Activated T-cell treated with anti-CD3 and anti-CD28 coated beads, Interleukin-2, amount 50 U/mL, for 72 hours (primary cell): ENCODE measurements at regions not wholly inside any gene's neighbourhood (a gene's known extent, or its start where the extent isn't known, plus 50 kb on each side); places are given as distances from the start of the nearest gene placed in this dataset.

Experiments used
- ATAC-seq, 2 donors: fragments of 150-1000 bp; cut with Tn5 transposase; replicated peaks in 1 of 2; 2 replicates each; pipeline ENCODE4 v1.10.0; 2021; ENCODE audit warnings: moderate library complexity in 2 of 2, mild to moderate bottlenecking in 1 of 2
- DNase-seq, 2 donors: peaks; one replicate each; pipeline ENCODE4 v3.0.0; 2021 to 2022; ENCODE audit warnings: mixed read lengths in 1 of 2
- H3K27ac Mint-ChIP-seq: one replicate; pipeline ENCODE4 v1.8.0; 2022; ENCODE audit warnings: mild to moderate bottlenecking, moderate library complexity, mixed read lengths
- H3K27me3 Mint-ChIP-seq: one replicate; pipeline ENCODE4 v1.8.0; 2022; ENCODE audit warnings: low read depth, mixed read lengths
- H3K36me3 Mint-ChIP-seq, 2 donors: one replicate each; pipeline ENCODE4 v1.8.0; 2022; ENCODE audit warnings: mixed read lengths in 2 of 2, mild to moderate bottlenecking in 1 of 2; ENCODE audit not compliant: insufficient read depth in 2 of 2
- H3K4me1 Mint-ChIP-seq: one replicate; pipeline ENCODE4 v1.8.0; 2022; ENCODE audit warnings: low read depth, mixed read lengths
- H3K4me3 Mint-ChIP-seq, 2 donors: one replicate each; pipeline ENCODE4 v1.8.0; 2022; ENCODE audit warnings: mild to moderate bottlenecking in 2 of 2, mixed read lengths in 2 of 2, moderate library complexity in 2 of 2
- H3K9me3 Mint-ChIP-seq, 2 donors: one replicate each; pipeline ENCODE4 v1.8.0; 2022; ENCODE audit warnings: mixed read lengths in 2 of 2

DNA sequence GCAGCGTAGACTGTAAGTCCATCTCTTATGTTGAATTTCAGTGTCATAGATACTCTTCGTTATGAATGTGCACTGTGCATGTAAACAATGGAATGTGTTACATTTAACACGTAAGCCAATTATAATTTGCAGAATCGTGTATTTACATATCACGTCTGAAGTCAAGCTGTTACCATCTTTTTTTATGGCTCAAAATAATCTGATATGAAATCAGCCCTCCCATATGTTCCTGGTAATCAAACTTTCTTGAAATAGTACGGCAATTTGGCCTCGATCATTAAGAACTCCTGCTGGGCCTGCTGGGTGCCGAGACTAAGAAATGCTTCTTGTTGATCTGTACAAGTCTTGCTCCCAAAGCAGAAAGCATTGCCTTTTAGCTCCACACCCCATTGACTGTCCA lies 89.6 kb upstream of the DOK5 start:
- ATAC-seq (no peak), DNase-seq (no peak)
- no peaks in the 10 kb centered on the region for H3K4me1 Mint-ChIP-seq
- H3K36me3 Mint-ChIP-seq: no peaks in the 10 kb centered on the region
- H3K27ac Mint-ChIP-seq: no peak overlapping the region
- peaks cover 26% of the 10 kb centered on the region for H3K27me3 Mint-ChIP-seq
- no peaks in the 10 kb centered on the region for H3K9me3 Mint-ChIP-seq
- no peak overlapping the region for H3K4me3 Mint-ChIP-seq

GRCh38 chr20:54389596-54390280 lies 85.7 kb upstream of the DOK5 start:
- H3K36me3 Mint-ChIP-seq: no peaks in the 10 kb centered on the region
- no peak overlapping the region for H3K27ac Mint-ChIP-seq
- no peak overlapping the region for H3K4me3 Mint-ChIP-seq
- H3K27me3 Mint-ChIP-seq: peaks cover 10% of the 10 kb centered on the region
- no peak for DNase-seq
- no peaks in the 10 kb centered on the region for H3K4me1 Mint-ChIP-seq
- ATAC-seq: no peak
- H3K9me3 Mint-ChIP-seq: no peaks in the 10 kb centered on the region

GRCh38 chr20:54397292-54398140 lies 77.9 kb upstream of the DOK5 start:
- ATAC-seq (no peak), DNase-seq (no peak)
- H3K4me3 Mint-ChIP-seq: no peak overlapping the region
- H3K9me3 Mint-ChIP-seq: no peaks in the 10 kb centered on the region
- H3K36me3 Mint-ChIP-seq: no peaks in the 10 kb centered on the region
- H3K27ac Mint-ChIP-seq: no peak overlapping the region
- no peaks in the 10 kb centered on the region for H3K27me3 Mint-ChIP-seq
- no peaks in the 10 kb centered on the region for H3K4me1 Mint-ChIP-seq

DNA sequence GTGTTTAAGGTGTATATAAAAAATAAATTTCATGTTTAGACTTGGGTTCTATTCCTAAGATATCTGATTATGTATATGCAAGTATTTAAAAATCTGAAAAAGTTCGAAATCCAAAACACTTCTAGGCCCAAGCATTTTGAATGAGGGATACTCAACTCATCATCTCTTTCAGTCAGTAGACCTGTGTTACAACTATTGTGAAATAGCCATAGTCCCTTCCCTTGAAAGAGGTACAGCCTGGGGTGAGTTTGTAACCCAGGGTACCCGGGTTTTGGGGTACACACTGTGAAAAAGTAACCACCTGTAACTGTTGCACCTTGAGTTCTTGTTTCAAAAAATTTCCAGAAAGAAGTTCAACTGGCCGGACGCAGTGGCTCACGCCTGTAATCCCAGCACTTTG lies 76.6 kb upstream of the DOK5 start:
- ATAC-seq (no peak), DNase-seq (no peak)
- H3K27ac Mint-ChIP-seq: no peak overlapping the region
- no peaks in the 10 kb centered on the region for H3K27me3 Mint-ChIP-seq
- no peaks in the 10 kb centered on the region for H3K9me3 Mint-ChIP-seq
- no peak overlapping the region for H3K4me3 Mint-ChIP-seq
- no peaks in the 10 kb centered on the region for H3K4me1 Mint-ChIP-seq
- no peaks in the 10 kb centered on the region for H3K36me3 Mint-ChIP-seq

- no peaks in the 10 kb centered on the region for H3K4me1 Mint-ChIP-seq
- no peak overlapping the region for H3K4me3 Mint-ChIP-seq
- H3K9me3 Mint-ChIP-seq: no peaks in the 10 kb centered on the region
- no peaks in the 10 kb centered on the region for H3K36me3 Mint-ChIP-seq
- ATAC-seq (no peak), DNase-seq (no peak)
- H3K27ac Mint-ChIP-seq: no peak overlapping the region
- H3K27me3 Mint-ChIP-seq: peaks cover 5% of the 10 kb centered on the region
These were observed 69.9 kb upstream of the DOK5 start for GRCh38 chr20:54405540-54405939.

GRCh38 chr20:54407459-54407858 lies 67.9 kb upstream of the DOK5 start:
- ATAC-seq: no peak
- no peaks in the 10 kb centered on the region for H3K4me1 Mint-ChIP-seq

DNA sequence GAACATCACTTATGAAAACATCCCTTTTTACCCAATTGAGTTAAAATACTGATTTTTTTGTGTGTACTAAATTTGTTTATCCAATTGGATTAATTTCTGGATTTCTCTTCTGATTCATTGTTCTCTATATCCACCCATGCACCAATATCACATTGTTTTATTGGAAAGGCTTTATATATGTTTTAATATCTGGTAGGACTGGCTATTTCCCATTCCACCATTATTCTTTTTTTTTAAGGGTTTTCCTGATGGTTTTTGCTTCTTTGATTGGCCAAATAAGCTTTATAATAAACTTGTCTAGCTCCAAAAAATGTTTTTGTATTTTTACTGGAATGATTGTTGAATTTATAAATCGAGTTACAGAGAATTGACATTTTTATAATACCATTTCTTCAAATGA lies 59.4 kb upstream of the DOK5 start:
- Mint-ChIP-seq H3K27me3 (peaks cover 8% of the 10 kb centered on the region), H3K4me3 (no peak overlapping the region)

More at GRCh38 chr20:54407459-54407858, 67.9 kb upstream of the DOK5 start:
- H3K4me3 Mint-ChIP-seq: no peak overlapping the region
- H3K27me3 Mint-ChIP-seq: peaks cover 12% of the 10 kb centered on the region
- no peaks in the 10 kb centered on the region for H3K36me3 Mint-ChIP-seq
- no peak overlapping the region for H3K27ac Mint-ChIP-seq
- DNase-seq: no peak
- peaks cover 0 to 2% of the 10 kb centered on the region in 2 donors for H3K9me3 Mint-ChIP-seq

GRCh38 chr20:54416770-54417169 lies 58.6 kb upstream of the DOK5 start:
- no peaks in the 10 kb centered on the region for H3K4me1 Mint-ChIP-seq
- H3K27ac Mint-ChIP-seq: no peak overlapping the region
- no peak overlapping the region for H3K4me3 Mint-ChIP-seq
- peaks cover 8% of the 10 kb centered on the region for H3K27me3 Mint-ChIP-seq
- ATAC-seq (no peak), DNase-seq (no peak)
- peaks cover 0 to 4% of the 10 kb centered on the region in 2 donors for H3K9me3 Mint-ChIP-seq
- no peaks in the 10 kb centered on the region for H3K36me3 Mint-ChIP-seq

More for the DNA sequence above, 59.4 kb upstream of the DOK5 start:
- Mint-ChIP-seq H3K27ac (no peak overlapping the region), H3K9me3 (peaks cover 0 to 4% of the 10 kb centered on the region in 2 donors), H3K4me1 (no peaks in the 10 kb centered on the region), H3K36me3 (no peaks in the 10 kb centered on the region)
- DNase-seq (no peak), ATAC-seq (no peak)

DNA sequence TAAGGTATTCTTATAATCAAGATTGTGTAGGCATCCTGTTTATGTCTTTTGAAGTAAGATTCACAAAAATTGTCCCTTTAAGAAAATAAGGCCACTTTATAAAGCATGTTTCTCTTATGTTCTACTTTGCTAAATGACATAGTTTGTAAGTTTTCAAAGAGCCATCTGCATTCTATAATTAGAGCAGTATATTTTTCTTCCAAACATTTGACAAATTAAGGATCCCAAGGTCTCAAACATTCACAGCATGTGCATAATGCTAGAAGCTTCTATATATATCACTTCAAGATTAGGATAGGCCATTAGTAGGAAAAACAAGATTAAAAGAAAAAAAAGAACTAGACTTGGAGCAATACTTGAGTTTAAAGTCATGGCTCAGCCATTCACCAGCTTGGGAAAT lies 55.9 kb upstream of the DOK5 start:
- H3K27me3 Mint-ChIP-seq: no peaks in the 10 kb centered on the region
- H3K36me3 Mint-ChIP-seq: no peaks in the 10 kb centered on the region
- H3K4me1 Mint-ChIP-seq: no peaks in the 10 kb centered on the region
- ATAC-seq (no peak), DNase-seq (no peak)
- H3K27ac Mint-ChIP-seq: no peak overlapping the region
- H3K4me3 Mint-ChIP-seq: no peak overlapping the region
- peaks cover 2 to 4% of the 10 kb centered on the region in 2 donors for H3K9me3 Mint-ChIP-seq
